Adrenal gland (tissue), 9 donors: ENCODE measurements at regions not wholly inside any gene's neighbourhood (a gene's known extent, or its start where the extent isn't known, plus 50 kb on each side); places are given as distances from the start of the nearest gene placed in this dataset.
A peak's percentile ranks its signal among the peaks of the same experiment; 100 is the strongest.

Experiments used
- DNase-seq, 7 donors: peaks; one replicate each; pipeline ENCODE4 v3.0.0-alpha.2; 2019 to 2020
- H3K27ac ChIP-seq, 5 donors: fragments of 200-600 bp; sonication (generic) in 4 of 5; 1 replicate in 3 of 5; 2 replicates in 2 of 5; pipeline versions ENCODE4 v1.5.1 to v1.8.0; 2016 to 2020; ENCODE audit warnings: mild to moderate bottlenecking in 1 of 5
- H3K27me3 ChIP-seq: fragments of 200-600 bp; 2 replicates; pipeline ENCODE4 v1.8.0; 2021
- H3K36me3 ChIP-seq, 2 donors: fragments of 200-600 bp; replicated peaks in 1 of 2; 1 replicate in 1 of 2; 2 replicates in 1 of 2; pipeline versions ENCODE4 v1.5.1 to v1.8.0; 2018 to 2022
- H3K4me1 ChIP-seq, 2 donors: fragments of 200-600 bp; replicated peaks in 1 of 2; 1 replicate in 1 of 2; 2 replicates in 1 of 2; pipeline versions ENCODE4 v1.5.1 to v1.8.0; 2018 to 2021
- H3K4me3 ChIP-seq, 4 donors: fragments of 200-600 bp; sonication (generic) in 3 of 4; one replicate each; pipeline ENCODE4 v1.5.1; 2016 to 2018
- H3K9me3 ChIP-seq, 3 donors: fragments of 200-600 bp; sonication (generic) in 1 of 3; replicated peaks in 1 of 3; 1 replicate in 2 of 3; 2 replicates in 1 of 3; pipeline versions ENCODE4 v1.5.1 to v1.8.0; 2016 to 2021
- POLR2A ChIP-seq, 2 donors: fragments of 450-650 bp; IDR thresholded peaks; one replicate each; pipeline ENCODE4 v1.6.1; 2017; ENCODE audit warnings: antibody characterized with exemption in 2 of 2, mild to moderate bottlenecking in 2 of 2, moderate library complexity in 1 of 2
- WGBS, 4 donors: extraction: QIAGEN DNeasy Blood & Tissue Kit in 2 of 4; methylation state at CpG; one replicate each; pipeline versions ENCODE4 v1.1.5 to v1.1.7; 2013 to 2017; 5-methylcytosine and 5-hydroxymethylcytosine counted together
- intact Hi-C, 2 donors: fragments of 100-400 bp; cut with DNase I; formaldehyde crosslinking; loops; one replicate each; pipeline versions ENCODE4 v1.14.1 to v1.15.0; 2022 to 2023
- TF ChIP-seq, protein P1 (sequence below), 6 experiments: fragments of 450-650 bp in 4 of 6; fragments of 200-600 bp in 2 of 6; sonication (generic) in 1 of 6; IDR thresholded peaks; 1 replicate in 5 of 6; 2 replicates in 1 of 6; pipeline versions ENCODE4 v1.5.1 to v1.8.0; 2016 to 2021; ENCODE audit warnings: antibody characterized with exemption in 6 of 6, mild to moderate bottlenecking in 2 of 6, moderate library complexity in 1 of 6
- donor health status: healthy with polysubstance abuse.
- donor health status: Bipolar disorder and iron deficiency.
- donor health status: DM: yes; HTN: yes; CAD: no.
- donor health status: DM: no; HTN: no; CAD: no.
- donor health status: DM: no; HTN: no; CAD: no.

DNA sequence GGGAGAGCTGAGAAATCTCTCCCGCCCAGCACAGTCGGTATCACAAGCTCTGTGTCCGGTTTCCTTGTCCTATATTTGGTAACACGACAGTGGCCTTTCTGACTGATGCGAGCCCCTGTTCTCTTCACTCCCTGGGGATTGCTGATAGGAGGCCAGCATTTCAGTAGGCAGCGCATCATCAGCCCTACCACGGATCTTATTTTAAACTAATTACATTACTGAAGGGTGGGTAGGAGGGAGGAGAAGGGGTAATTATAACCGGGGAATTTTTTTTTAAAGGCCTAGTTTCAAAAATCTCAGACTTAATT, 125.6 kb upstream of the LGALSL start:
- TF ChIP-seq, protein P1, sequence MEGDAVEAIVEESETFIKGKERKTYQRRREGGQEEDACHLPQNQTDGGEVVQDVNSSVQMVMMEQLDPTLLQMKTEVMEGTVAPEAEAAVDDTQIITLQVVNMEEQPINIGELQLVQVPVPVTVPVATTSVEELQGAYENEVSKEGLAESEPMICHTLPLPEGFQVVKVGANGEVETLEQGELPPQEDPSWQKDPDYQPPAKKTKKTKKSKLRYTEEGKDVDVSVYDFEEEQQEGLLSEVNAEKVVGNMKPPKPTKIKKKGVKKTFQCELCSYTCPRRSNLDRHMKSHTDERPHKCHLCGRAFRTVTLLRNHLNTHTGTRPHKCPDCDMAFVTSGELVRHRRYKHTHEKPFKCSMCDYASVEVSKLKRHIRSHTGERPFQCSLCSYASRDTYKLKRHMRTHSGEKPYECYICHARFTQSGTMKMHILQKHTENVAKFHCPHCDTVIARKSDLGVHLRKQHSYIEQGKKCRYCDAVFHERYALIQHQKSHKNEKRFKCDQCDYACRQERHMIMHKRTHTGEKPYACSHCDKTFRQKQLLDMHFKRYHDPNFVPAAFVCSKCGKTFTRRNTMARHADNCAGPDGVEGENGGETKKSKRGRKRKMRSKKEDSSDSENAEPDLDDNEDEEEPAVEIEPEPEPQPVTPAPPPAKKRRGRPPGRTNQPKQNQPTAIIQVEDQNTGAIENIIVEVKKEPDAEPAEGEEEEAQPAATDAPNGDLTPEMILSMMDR (IDR thresholded peaks at IDR 0.05): no peak
- no peak for TF ChIP-seq POLR2A (IDR thresholded peaks at IDR 0.05)
- Histone ChIP-seq H3K27me3 (no peaks in the 10 kb centered on the region), H3K4me1 (peaks cover 0 to 25% of the 10 kb centered on the region in 2 donors), H3K27ac (peak overlapping the region in 1 of 5 donors; percentile 73), H3K9me3 (no peaks in the 10 kb centered on the region), H3K4me3 (no peak overlapping the region), H3K36me3 (no peaks in the 10 kb centered on the region)
- 51 to 66% (median 58%) methylated on average over 8 of the region's 8 CpGs for WGBS, 4 donors
- intact Hi-C loops: loop anchor here (5.0 to 10.0 kb wide), 3 partner anchors 274 to 546 kb away; no protein-coding TSS in a partner anchor
- DNase-seq: peak in 2 of 7 donors; percentile 29 to 72

DNA sequence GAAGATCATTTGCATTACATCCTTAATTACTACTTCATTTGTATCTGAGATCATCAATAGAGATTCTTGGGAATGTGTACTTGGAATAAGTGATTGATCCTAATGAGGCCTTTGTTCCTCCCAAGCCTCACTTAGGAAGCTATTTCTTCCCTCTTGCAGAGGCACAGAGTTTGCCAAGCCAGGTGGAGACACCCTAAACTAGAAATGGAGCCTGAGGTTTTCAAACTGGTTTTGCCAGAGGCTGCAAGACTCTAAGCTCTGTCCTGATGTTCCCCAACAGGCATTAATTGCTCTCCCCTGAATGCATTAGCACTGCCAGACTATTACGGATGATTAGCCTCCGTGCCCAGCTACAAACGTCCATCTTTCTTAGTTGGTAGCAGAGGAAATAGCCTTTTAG, 125.2 kb upstream of the LGALSL start:
- Histone ChIP-seq H3K36me3 (no peaks in the 10 kb centered on the region), H3K4me3 (no peak overlapping the region), H3K27ac (peak overlapping the region in 1 of 5 donors; percentile 73), H3K9me3 (no peaks in the 10 kb centered on the region), H3K4me1 (peaks cover 0 to 25% of the 10 kb centered on the region in 2 donors), H3K27me3 (no peaks in the 10 kb centered on the region)
- TF ChIP-seq POLR2A (IDR thresholded peaks at IDR 0.05): no peak
- TF ChIP-seq, protein P1 (IDR thresholded peaks at IDR 0.05): no peak
- intact Hi-C loops: loop anchor here (5.0 to 10.0 kb wide), 3 partner anchors 274 to 546 kb away; no protein-coding TSS in a partner anchor
- WGBS, 4 donors: 17 to 77% (median 67%) methylated on average over 1 to 3 of the region's 3 CpGs
- no peak for DNase-seq

DNA sequence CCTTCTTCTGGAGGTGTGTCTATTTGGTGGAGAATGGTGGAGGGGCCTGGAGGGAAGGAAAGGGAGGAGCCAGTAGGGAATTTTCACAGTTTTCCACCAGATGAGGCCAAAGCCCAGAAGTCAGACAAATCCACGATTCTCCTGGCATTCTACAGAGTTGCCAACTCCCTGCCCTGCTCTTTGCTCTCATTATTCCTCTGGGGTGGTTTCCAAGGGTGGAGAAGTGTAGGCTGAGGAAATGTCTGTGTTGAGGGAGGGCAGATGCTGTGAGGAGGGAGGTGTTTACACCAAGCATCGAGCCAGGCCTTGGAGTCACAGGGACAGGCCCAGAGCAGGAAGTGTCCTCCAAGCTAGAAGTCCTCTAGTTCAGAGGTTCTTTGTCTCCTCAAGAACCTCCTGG, 124.1 kb upstream of the LGALSL start:
- Histone ChIP-seq H3K36me3 (no peaks in the 10 kb centered on the region), H3K9me3 (no peaks in the 10 kb centered on the region), H3K4me3 (no peak overlapping the region), H3K4me1 (peaks cover 0 to 25% of the 10 kb centered on the region in 2 donors), H3K27ac (peak overlapping the region in 1 of 5 donors; percentile 50), H3K27me3 (no peaks in the 10 kb centered on the region)
- TF ChIP-seq POLR2A (IDR thresholded peaks at IDR 0.05): no peak
- TF ChIP-seq, protein P1 (IDR thresholded peaks at IDR 0.05): no peak
- 15 to 26% (median 20%) methylated on average over 2 of the region's 2 CpGs for WGBS, 4 donors
- peak in 3 of 7 donors; percentile 24 to 32 (median 25) for DNase-seq
- intact Hi-C loops: loop anchor here (2.0 to 10.0 kb wide), 5 partner anchors 65 to 545 kb away; no protein-coding TSS in a partner anchor

DNA sequence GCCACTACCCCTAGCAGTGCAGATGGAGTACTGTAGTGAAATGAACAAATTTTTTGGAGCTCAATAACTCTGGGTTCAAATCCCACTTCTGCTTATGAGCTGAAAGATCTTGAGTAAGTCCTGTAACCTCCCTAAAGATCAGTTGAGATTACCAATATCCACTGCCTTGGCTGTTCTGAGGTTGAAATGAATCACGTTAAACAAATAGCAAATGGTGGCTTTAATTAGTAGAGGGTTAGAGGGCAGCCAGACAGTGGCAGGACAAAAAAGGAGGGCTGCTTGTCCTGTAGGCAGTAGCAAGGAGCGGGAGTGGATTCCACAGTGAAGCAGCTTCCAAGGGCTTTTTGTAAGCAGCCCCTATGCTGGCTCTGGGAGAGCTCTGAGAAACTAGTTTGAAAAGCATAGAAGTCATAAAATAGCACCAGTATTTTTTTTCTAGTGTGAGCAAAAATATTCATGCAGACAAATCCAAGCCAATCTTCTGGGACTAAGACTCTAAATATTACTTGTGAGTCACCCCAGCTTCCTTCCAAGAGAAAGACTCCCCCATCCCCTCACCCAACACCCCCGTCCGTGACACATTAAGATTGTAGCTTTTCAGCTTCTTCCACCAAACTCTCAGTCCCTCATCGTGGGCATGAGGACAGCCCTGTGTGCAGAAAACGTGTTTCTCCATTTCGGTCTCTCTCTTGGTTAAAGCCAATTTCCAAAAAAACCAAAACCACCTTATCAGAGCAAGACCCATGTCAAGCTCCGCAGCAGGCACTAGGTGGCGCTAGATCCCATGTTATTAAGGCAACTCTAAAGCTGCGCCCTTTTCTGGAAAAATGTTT, 123.5 kb upstream of the LGALSL start:
- Histone ChIP-seq H3K4me1 (peaks cover 0 to 25% of the 10 kb centered on the region in 2 donors), H3K27me3 (no peaks in the 10 kb centered on the region), H3K4me3 (peak overlapping the region in 1 of 4 donors; percentile 38), H3K9me3 (no peaks in the 10 kb centered on the region), H3K36me3 (no peaks in the 10 kb centered on the region), H3K27ac (peak overlapping the region in 2 of 5 donors; percentile 48 to 50)
- 13 to 17% (median 16%) methylated on average over 10 of the region's 10 CpGs for WGBS, 4 donors
- no peak for TF ChIP-seq POLR2A (IDR thresholded peaks at IDR 0.05)
- TF ChIP-seq, protein P1 (IDR thresholded peaks at IDR 0.05): peak; percentile 92 to 98 (median 96)
- DNase-seq: peak; percentile 78 to 93 (median 86)
- intact Hi-C loops: loop anchor here (2.0 to 10.0 kb wide), 2 partner anchors 64 to 158 kb away; no protein-coding TSS in a partner anchor
